HepG2 (cell line): ENCODE measurements at regions not wholly inside any gene's neighbourhood (a gene's known extent, or its start where the extent isn't known, plus 50 kb on each side); places are given as distances from the start of the nearest gene placed in this dataset.

ENCODE experiments used
- BCL6 ChIP-seq: IDR thresholded peaks from 2 replicates; pipeline ENCODE4 v1.6.1; 2016; ENCODE audit warnings: missing genetic modification reagents, missing compliant biosample characterization
- CTCF ChIP-seq: sonication (generic); formaldehyde crosslinking; IDR thresholded peaks from 2 replicates; pipeline ENCODE4 v1.5.0; 2020; ENCODE audit warnings: mild to moderate bottlenecking, missing genetic modification reagents, moderate library complexity
- E2F1 ChIP-seq: sonication (generic); formaldehyde crosslinking; IDR thresholded peaks from 2 replicates; pipeline ENCODE4 v1.5.0; 2020; ENCODE audit warnings: missing genetic modification reagents
- POLR2A ChIP-seq, 2 experiments: IDR thresholded peaks; 2 replicates each; pipeline ENCODE4 v1.6.1; 2011; ENCODE audit warnings: low read depth in 2 of 2, low read length in 2 of 2, mild to moderate bottlenecking in 1 of 2, moderate library complexity in 1 of 2; ENCODE audit not compliant: insufficient read depth in 1 of 2
- RELA ChIP-seq: sonication (generic); formaldehyde crosslinking; IDR thresholded peaks from 2 replicates; pipeline ENCODE4 v1.4.0; 2020; ENCODE audit warnings: missing genetic modification reagents
- YY1 ChIP-seq: IDR thresholded peaks from 2 replicates; pipeline ENCODE4 v1.6.1; 2011; ENCODE audit warnings: low read length, low read depth, moderate library complexity, mild to moderate bottlenecking; ENCODE audit not compliant: insufficient read depth, insufficient replicate concordance
- ZNF484 ChIP-seq: sonication (generic); formaldehyde crosslinking; IDR thresholded peaks from 2 replicates; pipeline ENCODE4 v1.5.1; 2020; ENCODE audit warnings: mild to moderate bottlenecking, low read depth, missing genetic modification reagents, borderline replicate concordance

- no peak for TF ChIP-seq E2F1
- no peak for TF ChIP-seq ZNF484 (CRISPR knock-in tag)
- no peak for TF ChIP-seq RELA (CRISPR knock-in tag)
- TF ChIP-seq BCL6, result no peak
- no peak for TF ChIP-seq YY1
- TF ChIP-seq CTCF (CRISPR knock-in tag), result no peak
- no peak for TF ChIP-seq POLR2A (IDR thresholded peaks at IDR 0.05; ENCODE audit: insufficient read depth in 1 of 2, low read depth in 2 of 2, low read length in 2 of 2)
Observed at GRCh38 chr5:58399951-58400350, 59.9 kb downstream of the PLK2 start.
